ENCODE measurements at regions not wholly inside any gene's neighbourhood (a gene's known extent, or its start where the extent isn't known, plus 50 kb on each side); places are given as distances from the start of the nearest gene placed in this dataset.

DNA sequence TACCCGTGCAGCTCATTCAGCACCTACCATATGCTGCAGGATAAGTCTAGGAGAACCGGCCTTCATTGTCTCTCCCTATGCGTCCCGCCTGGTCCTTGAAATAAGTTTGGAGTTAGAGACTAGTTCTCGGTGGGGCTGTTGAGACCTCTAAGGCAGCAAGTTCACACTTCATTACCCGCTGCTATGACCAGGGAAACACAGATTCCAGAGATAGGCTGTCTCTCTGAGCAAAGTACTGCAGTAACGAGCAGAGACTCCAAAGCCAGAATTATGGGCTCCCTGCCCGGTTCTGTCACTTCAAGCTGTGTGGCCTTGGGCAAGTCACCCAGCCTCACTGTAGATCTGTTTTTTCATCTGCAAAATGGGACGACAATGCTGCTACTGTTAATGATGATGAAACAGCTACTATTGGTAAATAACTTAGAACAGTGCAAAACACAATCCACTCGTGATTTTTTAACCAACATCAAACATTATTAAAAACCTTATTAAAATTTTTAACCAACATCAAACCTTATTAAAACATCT is 184.1 kb downstream of the USP12 start:
- DNase-seq, result no peak
- POLR2A ChIA-PET, result no interaction called here
- H3K4me3 Mint-ChIP-seq, result no peak overlapping the region
- H3K9me3 Mint-ChIP-seq (ENCODE audit: insufficient read depth), result no peaks in the 10 kb centered on the region
- H3K27ac Mint-ChIP-seq, result no peak overlapping the region
- peaks cover 9% of the 10 kb centered on the region for H3K4me1 Mint-ChIP-seq (ENCODE audit: low read depth)
- peaks cover 9% of the 10 kb centered on the region for H3K27me3 Mint-ChIP-seq (ENCODE audit: low read depth)
- ATAC-seq, result no peak
- H3K36me3 Mint-ChIP-seq (ENCODE audit: low read depth), result no peaks in the 10 kb centered on the region
- CTCF ChIA-PET, result interaction anchor here (0.8 to 4.5 kb wide), 7 partner anchors 40 to 843 kb away, joined by 3 to 164 read pairs (median 4); partner anchors contain the start of gene RASL11A

- Mint-ChIP-seq H3K4me3 (no peak overlapping the region), H3K36me3 (ENCODE audit: low read depth) (no peaks in the 10 kb centered on the region), H3K9me3 (ENCODE audit: insufficient read depth) (no peaks in the 10 kb centered on the region), H3K4me1 (ENCODE audit: low read depth) (peaks cover 9% of the 10 kb centered on the region), H3K27ac (no peak overlapping the region), H3K27me3 (ENCODE audit: low read depth) (peaks cover 9% of the 10 kb centered on the region)
- POLR2A ChIA-PET, result interaction anchor here (0.7 to 1.6 kb wide), 5 partner anchors 13 to 373 kb away, joined by 3 to 4 read pairs (median 3); no protein-coding TSS in a partner anchor
- CTCF ChIA-PET, result interaction anchor here (0.6 to 4.5 kb wide), 50 partner anchors 9 to 999 kb away, joined by 3 to 164 read pairs (median 4); partner anchors contain the start of gene RASL11A
- ATAC-seq, result peak; percentile 87
- DNase-seq, result peak; percentile 85
Measured at GRCh38 chr13:26985285-26985878, 186.2 kb downstream of the USP12 start.

DNA sequence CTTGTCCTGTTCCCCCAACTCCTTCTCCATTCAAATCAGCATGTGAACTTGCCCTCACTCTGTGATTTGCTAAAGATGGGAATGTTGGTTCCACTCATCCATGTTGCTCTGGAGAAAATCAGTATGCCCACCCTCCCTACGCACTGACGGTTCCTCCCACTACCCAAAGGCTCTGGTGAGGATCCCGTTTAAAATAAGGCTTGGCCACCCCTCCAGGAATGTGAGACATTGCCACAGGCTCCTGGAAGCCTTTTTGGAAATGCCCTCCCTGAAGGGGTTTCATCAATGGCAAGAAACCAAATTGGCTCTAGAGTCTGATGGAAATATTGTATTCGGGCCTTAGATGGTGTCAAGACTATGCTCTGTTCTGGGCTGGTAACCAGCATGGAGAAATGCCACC is 187.3 kb downstream of the USP12 start:
- CTCF ChIA-PET, result interaction anchor here (0.9 to 4.5 kb wide), 15 partner anchors 9 to 842 kb away, joined by 3 to 164 read pairs (median 5); no protein-coding TSS in a partner anchor
- DNase-seq (no peak), ATAC-seq (no peak)
- Mint-ChIP-seq H3K4me3 (no peak overlapping the region), H3K27me3 (ENCODE audit: low read depth) (peaks cover 10% of the 10 kb centered on the region), H3K36me3 (ENCODE audit: low read depth) (no peaks in the 10 kb centered on the region), H3K4me1 (ENCODE audit: low read depth) (peaks cover 9% of the 10 kb centered on the region), H3K9me3 (ENCODE audit: insufficient read depth) (no peaks in the 10 kb centered on the region), H3K27ac (no peak overlapping the region)
- POLR2A ChIA-PET, result interaction anchor here (1.5 kb wide), 1 partner anchor 374 kb away, joined by 4 read pairs; no protein-coding TSS in a partner anchor

DNA sequence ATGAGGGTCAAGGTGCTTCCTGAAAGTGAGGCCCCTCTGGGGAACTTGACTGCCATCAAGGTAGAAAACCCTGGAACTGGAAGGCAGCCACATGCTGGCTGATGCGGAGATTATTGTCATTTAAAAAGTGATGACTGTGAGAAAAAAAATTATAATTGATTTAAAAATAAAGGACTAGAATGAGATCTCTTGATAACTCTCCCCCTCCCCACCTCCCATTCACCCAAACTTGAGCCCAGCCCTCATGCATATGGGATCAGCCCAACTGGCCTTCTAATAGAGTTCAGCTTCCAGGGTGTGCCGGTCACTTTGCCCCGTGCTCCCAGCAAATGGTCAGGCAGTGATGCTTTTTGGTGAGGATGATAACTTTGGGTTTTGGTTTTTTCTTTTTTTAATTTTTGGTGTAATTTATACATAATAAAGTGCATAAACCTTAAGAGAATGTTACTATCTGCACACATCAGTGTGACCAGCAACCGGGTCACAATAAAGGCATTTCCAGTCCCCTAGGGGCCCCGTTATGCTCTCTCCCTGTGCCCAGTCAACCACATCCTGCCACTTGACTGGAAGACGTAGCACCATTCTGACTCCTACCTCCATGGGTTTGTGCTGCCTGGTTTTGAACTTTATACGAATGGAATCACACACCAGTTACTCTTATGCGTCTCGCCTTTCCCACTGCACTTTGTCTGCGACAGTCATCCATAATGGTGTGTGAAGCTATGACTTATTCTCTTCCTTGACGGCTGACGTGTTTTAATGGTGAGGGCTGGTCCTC is 187.9 kb downstream of the USP12 start:
- Mint-ChIP-seq H3K9me3 (ENCODE audit: insufficient read depth) (no peaks in the 10 kb centered on the region), H3K36me3 (ENCODE audit: low read depth) (no peaks in the 10 kb centered on the region), H3K4me1 (ENCODE audit: low read depth) (peaks cover 9% of the 10 kb centered on the region), H3K27me3 (ENCODE audit: low read depth) (peaks cover 11% of the 10 kb centered on the region), H3K27ac (no peak overlapping the region), H3K4me3 (no peak overlapping the region)
- DNase-seq (no peak), ATAC-seq (no peak)
- ChIA-PET CTCF (interaction anchor here (1.0 to 4.5 kb wide), 4 partner anchors 12 to 378 kb away, joined by 3 to 164 read pairs (median 7); no protein-coding TSS in a partner anchor), POLR2A (no interaction called here)

DNA sequence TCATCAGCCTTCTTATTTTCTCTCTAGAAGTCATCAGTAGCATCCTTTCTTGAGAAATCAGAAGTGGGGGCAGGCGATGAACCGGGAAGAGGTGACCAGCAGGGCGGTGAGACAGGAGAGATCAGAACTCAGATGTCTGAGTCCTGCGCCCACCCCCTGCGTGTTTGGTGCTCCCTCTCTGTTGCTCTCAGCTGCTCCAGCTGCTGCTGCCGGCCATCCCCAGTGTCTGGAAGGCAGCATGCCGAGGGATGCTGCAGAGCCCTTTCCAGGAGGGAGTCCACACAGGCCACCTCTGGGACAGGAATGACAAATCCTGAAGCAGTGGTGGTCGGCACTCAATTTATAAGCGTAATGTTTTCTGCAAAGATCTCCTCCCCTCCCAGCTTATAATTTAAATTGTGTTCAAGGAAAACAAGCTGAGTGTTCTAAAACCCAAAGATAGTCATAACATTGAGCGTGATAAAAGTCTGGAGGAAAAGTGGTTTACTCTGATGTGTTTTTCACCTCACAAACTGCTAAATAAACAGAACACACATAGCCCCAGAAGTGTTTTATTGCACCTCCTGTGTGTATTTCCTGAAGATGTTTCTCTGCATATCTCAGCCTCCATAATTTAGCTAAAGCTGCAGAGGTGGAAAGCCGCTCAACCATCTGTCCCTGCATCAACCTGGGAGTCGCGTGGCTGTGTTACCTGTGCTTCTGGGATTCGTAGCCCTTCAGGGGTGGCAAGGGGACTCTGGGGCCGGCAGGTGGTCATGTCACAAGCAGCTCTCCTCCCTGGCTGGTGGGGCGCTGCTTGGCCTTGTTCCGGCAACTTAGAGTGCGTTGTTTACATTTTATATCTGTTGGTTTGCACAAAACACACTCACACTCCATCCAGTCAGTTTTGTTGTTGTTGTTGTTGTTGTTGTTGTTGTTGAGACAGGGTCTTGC is 191.2 kb downstream of the USP12 start:
- ChIA-PET POLR2A (no interaction called here), CTCF (interaction anchor here (2.8 kb wide), 1 partner anchor 382 kb away, joined by 7 read pairs; no protein-coding TSS in a partner anchor)
- peaks cover 6% of the 10 kb centered on the region for H3K27me3 Mint-ChIP-seq (ENCODE audit: low read depth)

GRCh38 chr13:26979334-26979733 is 192.3 kb downstream of the USP12 start:
- no peak for ATAC-seq
- Mint-ChIP-seq H3K4me1 (ENCODE audit: low read depth) (peaks cover 10% of the 10 kb centered on the region), H3K9me3 (ENCODE audit: insufficient read depth) (no peaks in the 10 kb centered on the region), H3K36me3 (ENCODE audit: low read depth) (no peaks in the 10 kb centered on the region), H3K4me3 (no peak overlapping the region), H3K27me3 (ENCODE audit: low read depth) (peaks cover 6% of the 10 kb centered on the region), H3K27ac (no peak overlapping the region)
- DNase-seq, result no peak
- POLR2A ChIA-PET, result no interaction called here
- CTCF ChIA-PET, result interaction anchor here (1.3 to 2.8 kb wide), 2 partner anchors 381 to 383 kb away, joined by 3 to 7 read pairs; no protein-coding TSS in a partner anchor

More for the DNA sequence above, 191.2 kb downstream of the USP12 start:
- H3K4me1 Mint-ChIP-seq (ENCODE audit: low read depth), result peaks cover 12% of the 10 kb centered on the region
- ATAC-seq (no peak), DNase-seq (no peak)
- H3K4me3 Mint-ChIP-seq, result no peak overlapping the region
- no peaks in the 10 kb centered on the region for H3K9me3 Mint-ChIP-seq (ENCODE audit: insufficient read depth)
- no peaks in the 10 kb centered on the region for H3K36me3 Mint-ChIP-seq (ENCODE audit: low read depth)
- no peak overlapping the region for H3K27ac Mint-ChIP-seq

DNA sequence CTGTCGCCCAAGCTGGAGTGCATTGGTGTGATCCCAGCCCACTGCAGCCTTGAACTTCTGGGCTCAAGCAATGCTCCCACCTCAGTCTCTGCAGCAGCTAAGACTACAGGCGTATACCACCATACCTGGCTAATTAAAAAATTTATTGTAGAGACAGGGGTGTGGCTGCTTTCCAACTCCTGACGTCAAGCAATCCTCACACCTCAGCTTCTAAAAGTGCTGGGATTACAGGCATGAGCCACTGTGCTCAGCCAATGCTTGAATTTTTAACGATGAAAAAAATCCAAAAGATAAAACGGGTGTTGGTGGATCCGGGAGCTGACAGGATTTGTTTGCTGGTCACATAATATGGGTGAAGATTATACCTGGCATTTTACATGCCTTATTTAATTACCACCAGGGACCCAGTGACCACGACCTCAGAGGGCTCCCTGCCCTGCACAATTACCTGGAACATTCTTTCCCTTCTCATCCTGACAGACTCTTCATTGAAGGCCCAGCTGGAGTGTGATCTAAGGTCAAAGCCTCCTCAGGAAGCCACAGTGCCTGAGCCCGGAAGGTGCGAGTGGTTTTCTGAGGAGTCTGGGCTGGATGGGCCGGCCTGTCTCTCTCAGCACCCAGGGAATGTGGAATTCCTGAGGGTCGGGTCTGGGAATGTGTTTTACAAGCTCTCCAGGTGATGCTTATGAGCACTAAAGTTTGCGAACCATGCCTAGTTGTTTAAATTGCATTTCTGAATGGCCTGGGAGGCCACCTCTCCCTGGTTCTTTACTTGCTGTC is 193.3 kb downstream of the USP12 start:
- H3K27ac Mint-ChIP-seq, result no peak overlapping the region
- H3K4me3 Mint-ChIP-seq, result no peak overlapping the region
- H3K9me3 Mint-ChIP-seq (ENCODE audit: insufficient read depth), result no peaks in the 10 kb centered on the region
- CTCF ChIA-PET, result interaction anchor here (1.3 to 2.8 kb wide), 2 partner anchors 382 to 384 kb away, joined by 3 to 7 read pairs; no protein-coding TSS in a partner anchor
- POLR2A ChIA-PET, result no interaction called here
- H3K27me3 Mint-ChIP-seq (ENCODE audit: low read depth), result peaks cover 2% of the 10 kb centered on the region
- H3K4me1 Mint-ChIP-seq (ENCODE audit: low read depth), result peaks cover 4% of the 10 kb centered on the region
- no peak for DNase-seq
- no peaks in the 10 kb centered on the region for H3K36me3 Mint-ChIP-seq (ENCODE audit: low read depth)
- ATAC-seq, result no peak

GRCh38 chr13:26977541-26977940 is 194.1 kb downstream of the USP12 start:
- DNase-seq, result no peak
- H3K27ac Mint-ChIP-seq, result no peak overlapping the region
- H3K9me3 Mint-ChIP-seq (ENCODE audit: insufficient read depth), result no peaks in the 10 kb centered on the region
- CTCF ChIA-PET, result no interaction called here
- H3K4me1 Mint-ChIP-seq (ENCODE audit: low read depth), result peaks cover 2% of the 10 kb centered on the region
- no peak overlapping the region for H3K4me3 Mint-ChIP-seq
- peaks cover 4% of the 10 kb centered on the region for H3K27me3 Mint-ChIP-seq (ENCODE audit: low read depth)
- H3K36me3 Mint-ChIP-seq (ENCODE audit: low read depth), result no peaks in the 10 kb centered on the region
- POLR2A ChIA-PET, result no interaction called here
- no peak for ATAC-seq

- Mint-ChIP-seq H3K27me3 (ENCODE audit: low read depth) (peaks cover 4% of the 10 kb centered on the region), H3K9me3 (ENCODE audit: insufficient read depth) (no peaks in the 10 kb centered on the region), H3K4me1 (ENCODE audit: low read depth) (peaks cover 5% of the 10 kb centered on the region), H3K4me3 (no peak overlapping the region), H3K27ac (no peak overlapping the region), H3K36me3 (ENCODE audit: low read depth) (no peaks in the 10 kb centered on the region)
- DNase-seq (no peak), ATAC-seq (no peak)
- POLR2A ChIA-PET, result no interaction called here
- CTCF ChIA-PET, result no interaction called here
Measured at GRCh38 chr13:26976313-26976712, 195.3 kb downstream of the USP12 start.

- no peak for ATAC-seq
- Mint-ChIP-seq H3K27me3 (ENCODE audit: low read depth) (peaks cover 1% of the 10 kb centered on the region), H3K9me3 (ENCODE audit: insufficient read depth) (no peaks in the 10 kb centered on the region), H3K4me1 (ENCODE audit: low read depth) (peaks cover 5% of the 10 kb centered on the region), H3K27ac (no peak overlapping the region), H3K36me3 (ENCODE audit: low read depth) (no peaks in the 10 kb centered on the region), H3K4me3 (no peak overlapping the region)
- CTCF ChIA-PET, result no interaction called here
- POLR2A ChIA-PET, result no interaction called here
- DNase-seq, result no peak
Measured at GRCh38 chr13:26973946-26974345, 197.7 kb downstream of the USP12 start.

GRCh38 chr13:26973295-26973694 is 198.3 kb downstream of the USP12 start:
- H3K9me3 Mint-ChIP-seq (ENCODE audit: insufficient read depth), result no peaks in the 10 kb centered on the region

More at GRCh38 chr13:26973295-26973694, 198.3 kb downstream of the USP12 start:
- Mint-ChIP-seq H3K4me3 (no peak overlapping the region), H3K4me1 (ENCODE audit: low read depth) (peaks cover 5% of the 10 kb centered on the region), H3K27me3 (ENCODE audit: low read depth) (peaks cover 1% of the 10 kb centered on the region), H3K27ac (no peak overlapping the region), H3K36me3 (ENCODE audit: low read depth) (no peaks in the 10 kb centered on the region)
- POLR2A ChIA-PET, result no interaction called here
- no peak for DNase-seq
- CTCF ChIA-PET, result interaction anchor here (1.1 kb wide), 1 partner anchor 297 kb away, joined by 3 read pairs; the partner anchor contains the start of gene RASL11A
- no peak for ATAC-seq
